HUDEP-2 (cell line): ENCODE measurements at regions not wholly inside any gene's neighbourhood (a gene's known extent, or its start where the extent isn't known, plus 50 kb on each side); places are given as distances from the start of the nearest gene placed in this dataset.

Experiments used
- DNase-seq, 76 experiments: peaks; one replicate each; lab custom pipeline; 2025; ENCODE audit not compliant: unreplicated experiment in 76 of 76; lab: John Stamatoyannopoulos, UW

DNA sequence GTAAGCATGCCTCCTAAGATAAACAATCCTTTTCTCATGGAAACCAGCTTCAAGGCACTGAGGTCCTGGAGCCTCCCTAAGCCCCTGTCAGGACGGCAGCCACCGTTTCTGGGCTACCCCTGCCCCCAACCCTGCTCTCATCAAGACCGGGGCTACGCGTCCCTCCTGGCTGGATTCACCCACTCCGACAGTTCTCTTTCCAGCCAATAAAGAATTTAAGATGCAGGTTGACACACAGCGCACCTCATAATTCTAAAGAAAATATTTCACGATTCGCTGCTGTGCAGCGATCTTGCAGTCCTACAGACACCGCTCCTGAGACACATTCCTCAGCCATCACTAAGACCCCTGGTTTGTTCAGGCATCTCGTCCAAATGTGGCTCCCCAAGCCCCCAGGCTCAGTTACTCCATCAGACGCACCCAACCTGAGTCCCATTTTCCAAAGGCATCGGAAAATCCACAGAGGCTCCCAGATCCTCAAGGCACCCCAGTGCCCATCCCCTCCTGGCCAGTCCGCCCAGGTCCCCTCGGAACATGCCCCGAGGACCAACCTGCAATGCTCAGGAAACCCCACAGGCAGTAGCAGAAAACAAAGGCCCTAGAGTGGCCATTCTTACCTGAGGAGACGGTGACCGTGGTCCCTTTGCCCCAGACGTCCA, 336.3 kb downstream of the TMEM121 start:
- no peak for DNase-seq

DNA sequence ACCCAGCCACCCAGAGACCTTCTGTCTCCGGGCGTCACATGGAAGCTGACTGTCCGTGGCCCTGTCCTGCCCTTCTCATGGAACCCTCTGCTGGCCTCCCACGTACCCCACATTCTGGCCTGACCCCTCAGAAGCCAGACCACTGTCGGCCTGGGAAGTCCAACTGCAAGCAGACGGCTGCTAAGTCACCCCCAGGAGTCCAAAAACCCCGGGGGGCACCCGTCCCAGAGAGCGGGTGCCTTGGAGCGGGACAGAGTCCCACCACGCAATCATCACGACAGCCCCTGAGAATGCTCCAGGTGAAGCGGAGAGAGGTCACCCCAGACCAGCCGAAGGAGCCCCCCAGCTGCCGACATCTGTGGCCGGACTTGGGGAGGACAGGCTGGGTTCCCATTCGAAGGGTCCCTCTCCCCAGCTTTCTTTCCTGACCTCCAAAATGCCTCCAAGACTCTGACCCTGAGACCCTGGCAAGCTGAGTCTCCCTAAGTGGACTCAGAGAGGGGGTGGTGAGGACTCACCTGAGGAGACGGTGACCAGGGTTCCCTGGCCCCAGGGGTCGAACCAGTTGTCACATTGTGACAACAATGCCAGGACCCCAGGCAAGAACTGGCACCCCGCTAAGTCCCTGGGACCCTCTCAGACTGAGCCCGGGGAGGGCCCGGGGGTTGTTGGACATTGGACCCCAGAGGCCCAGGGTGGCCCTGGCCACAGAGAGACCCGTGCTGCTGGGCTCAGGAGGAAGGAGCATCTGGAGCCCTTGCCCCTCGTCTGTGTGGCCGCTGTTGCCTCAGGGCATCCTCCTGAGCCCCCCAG, 337.1 kb downstream of the TMEM121 start:
- DNase-seq, result no peak

DNA sequence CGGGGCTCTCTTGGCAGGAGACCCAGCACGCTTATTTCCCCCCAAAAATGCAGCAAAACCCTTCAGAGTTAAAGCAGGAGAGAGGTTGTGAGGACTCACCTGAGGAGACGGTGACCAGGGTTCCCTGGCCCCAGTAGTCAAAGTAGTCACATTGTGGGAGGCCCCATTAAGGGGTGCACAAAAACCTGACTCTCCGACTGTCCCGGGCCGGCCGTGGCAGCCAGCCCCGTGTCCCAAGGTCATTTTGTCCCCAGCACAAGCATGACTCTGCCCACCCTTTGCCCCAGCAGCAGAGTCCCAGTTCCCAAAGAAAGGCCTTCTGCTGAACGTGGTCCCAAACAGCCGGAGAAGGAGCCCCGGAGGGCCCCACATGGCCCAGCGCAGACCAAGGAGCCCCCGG, 337.7 kb downstream of the TMEM121 start:
- no peak for DNase-seq

DNA sequence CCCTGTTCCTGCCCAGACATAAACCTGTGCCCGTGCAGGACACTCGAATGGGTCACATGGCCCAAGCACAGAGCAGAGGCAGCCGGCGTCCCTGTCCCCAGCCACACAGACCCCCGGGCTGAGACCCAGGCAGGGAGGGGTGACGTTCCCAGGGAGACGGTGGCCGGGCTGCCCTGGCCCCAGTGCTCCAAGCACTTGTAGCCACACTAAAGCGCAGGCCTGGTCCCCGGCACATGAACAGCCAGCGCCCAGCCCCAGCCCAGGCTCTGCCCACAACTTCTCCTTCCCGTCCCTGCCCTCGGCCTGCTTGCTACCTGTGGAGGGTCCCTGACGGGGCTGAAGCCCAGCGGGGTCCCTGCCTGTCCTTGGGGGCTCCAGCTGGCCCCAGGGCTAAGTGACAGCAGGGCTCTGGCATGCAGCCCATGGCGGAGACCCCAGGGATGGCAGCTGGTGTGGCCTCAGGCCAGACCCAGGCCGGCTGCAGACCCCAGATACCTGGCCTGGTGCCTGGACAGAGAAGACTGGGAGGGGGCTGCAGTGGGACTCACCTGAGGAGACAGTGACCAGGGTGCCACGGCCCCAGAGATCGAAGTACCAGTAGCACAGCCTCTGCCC, 338.4 kb downstream of the TMEM121 start:
- no peak for DNase-seq

DNA sequence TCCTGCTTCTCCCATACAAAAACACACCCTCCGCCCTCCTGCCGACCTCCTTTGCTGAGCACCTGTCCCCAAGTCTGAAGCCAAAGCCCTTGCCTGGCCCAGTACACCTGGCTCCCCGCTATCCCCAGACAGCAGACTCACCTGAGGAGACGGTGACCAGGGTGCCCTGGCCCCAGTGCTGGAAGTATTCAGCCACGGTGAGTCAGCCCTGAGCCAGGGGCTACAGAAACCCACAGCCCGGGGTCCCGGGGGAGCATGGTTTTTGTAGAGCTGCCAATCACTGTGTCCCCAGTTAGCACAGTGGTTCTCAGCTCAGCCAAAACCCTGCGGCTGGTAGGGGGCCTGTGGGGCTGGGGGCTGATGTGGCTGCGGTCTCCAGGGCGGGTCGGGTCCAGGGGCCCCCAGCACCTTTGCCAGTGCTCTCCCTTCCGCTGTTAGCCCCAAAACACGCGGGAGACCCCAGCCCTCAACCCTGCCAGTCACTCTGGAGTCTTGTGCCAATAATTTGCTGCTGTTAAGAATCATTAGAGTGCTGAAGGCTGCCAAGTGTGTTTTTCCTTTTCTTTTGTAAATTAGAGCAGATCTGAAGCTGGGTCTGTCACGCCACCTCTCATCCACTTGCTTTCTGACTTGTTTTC, 339.0 kb downstream of the TMEM121 start:
- DNase-seq, result no peak

DNA sequence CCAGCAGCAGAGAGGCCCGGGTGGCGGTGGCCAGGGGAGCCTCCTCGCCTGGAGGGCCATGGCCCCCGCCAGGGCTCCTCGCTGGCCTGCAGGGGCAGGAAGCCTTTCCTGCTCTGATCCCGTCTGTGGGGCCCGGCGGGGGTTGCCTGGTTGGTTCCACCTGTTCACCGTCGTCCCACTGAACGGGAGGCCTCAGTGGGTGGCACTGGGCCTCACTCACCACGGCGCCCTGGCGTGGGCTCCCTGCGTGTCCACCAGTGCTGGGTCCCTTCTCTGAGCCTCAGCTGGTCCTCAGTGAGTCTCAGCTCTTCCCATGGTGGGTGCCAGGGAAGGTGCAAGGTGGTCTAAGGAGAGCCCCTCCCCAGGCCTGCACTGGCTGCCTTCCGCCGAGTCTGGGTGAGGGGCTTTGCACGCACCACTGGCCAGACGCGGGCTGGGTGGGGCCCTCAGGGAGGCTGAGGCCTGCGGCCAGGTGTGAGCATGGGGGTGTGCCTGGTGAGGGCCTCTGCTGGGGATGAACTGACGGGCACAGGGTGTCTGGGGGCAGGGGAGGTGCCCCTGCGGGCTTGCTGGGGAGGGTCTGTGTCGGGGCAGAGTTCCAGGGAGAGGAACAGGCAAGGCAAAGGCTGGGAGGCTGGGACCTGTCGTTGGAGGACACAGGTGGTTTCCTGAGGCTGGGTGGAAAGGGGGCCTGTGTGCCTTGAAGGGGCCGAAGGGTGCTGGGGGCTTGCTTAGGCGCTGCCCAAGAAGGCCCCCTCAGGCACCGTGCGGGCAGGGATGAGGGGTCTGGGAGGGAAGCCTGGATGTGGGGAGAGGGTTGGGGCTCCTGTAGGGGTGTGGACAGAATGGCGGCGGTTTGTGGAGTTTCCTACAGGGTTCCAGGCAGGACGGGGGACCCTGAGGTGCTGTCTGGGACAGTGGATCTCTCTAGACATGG, 339.8 kb downstream of the TMEM121 start:
- DNase-seq, result no peak

DNA sequence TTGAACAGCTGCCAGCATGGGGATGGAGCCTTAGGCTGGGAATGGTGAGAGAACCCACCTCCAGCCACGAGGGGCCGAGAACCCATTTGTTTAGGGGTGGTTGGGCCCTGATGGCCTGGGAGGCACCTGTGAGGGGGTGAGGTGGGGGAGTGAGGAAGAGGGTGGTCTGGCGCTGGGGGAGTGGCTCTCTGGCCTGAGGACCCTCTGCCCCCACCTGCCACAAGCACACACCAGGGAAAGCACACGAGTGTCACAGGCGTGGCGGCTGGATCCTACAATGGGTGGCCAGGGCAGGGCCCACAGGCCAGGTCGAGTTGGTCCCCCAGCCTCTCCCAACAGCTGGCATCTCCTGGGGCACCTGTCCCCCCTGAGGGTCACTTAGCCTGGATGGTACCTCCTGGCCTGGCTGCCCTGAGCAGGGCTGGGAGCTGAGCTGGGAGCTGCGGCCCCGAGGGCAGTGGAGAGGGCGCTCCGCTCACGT, 340.5 kb downstream of the TMEM121 start:
- no peak for DNase-seq

DNA sequence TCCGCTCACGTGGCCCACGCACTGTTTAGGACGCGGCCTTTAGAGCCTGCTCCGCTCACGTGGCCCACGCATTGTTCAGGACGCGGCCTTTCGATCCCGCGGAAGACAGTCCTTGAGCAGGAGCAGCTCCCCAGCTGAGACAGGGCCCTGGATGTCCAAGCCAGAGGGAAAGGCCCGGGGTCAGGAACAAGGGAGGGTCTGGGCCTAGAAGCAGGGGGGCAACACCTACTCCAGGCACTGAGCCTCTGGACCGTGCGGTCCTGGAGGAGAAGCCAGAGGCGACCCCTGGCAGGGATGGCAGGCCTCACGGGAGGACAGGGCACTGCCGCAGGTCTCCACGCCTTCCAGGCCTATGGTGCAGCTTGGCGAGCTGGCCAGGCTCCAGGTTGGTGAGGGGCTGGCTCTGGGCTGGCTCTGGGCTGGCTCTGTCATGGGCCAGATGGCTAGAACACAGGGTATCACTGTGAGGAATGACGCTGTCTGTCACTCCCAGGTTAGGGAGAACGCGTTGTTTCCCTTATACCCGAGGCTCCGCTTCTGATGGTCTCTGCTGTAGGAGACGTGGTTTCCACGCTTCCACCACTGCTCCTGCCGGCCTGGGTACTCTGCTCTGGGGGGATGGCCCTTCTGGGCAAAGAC, 341.7 kb downstream of the TMEM121 start:
- no peak for DNase-seq

DNA sequence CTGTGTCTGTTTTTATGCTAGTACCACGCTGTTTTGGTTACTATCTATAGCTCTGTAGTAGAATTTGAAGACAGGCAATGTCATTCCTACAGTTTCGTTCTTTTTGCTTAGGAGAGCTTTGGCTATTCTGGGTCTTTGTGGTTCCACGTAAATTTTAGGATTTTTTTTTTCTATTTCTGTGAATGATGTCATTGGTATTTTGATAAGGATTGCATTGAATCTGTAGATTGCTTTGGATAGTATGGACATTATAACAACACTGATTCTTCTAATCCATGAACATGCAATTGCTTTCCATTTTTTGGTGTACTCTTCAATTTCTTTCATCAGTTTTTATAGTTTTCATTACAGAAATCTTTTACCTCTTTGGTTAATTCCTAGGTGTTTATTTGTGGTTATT, 345.2 kb downstream of the TMEM121 start:
- DNase-seq, result no peak

DNA sequence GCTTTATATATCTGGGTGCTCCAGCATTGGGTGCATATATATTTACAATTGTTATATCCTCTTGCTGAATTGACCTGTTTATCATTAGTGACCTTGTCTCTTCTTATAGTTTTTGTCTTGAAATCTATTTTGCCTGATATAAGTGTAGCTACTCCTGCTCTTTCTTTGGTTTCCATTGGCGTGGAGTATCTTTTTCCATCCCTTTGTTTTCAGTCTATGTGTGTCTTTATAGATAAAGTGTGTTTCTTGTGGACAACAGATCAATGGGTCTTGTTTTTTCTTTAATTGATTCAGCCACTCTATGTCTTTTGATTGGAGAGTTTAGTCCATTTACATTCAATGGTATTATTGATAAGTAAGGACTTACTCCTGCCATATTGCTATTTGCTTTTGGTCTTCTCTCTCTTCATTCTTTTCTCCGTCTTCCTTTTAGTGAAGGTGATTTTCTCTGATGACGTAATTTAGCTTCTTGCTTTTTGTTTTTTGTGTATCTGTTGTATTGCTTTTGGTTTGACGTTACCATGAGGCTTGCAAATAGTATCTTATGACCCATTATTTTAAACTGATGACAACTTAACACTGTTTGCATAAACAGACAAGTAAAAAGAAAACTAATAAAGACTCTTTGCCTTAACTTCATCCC, 347.6 kb downstream of the TMEM121 start:
- no peak for DNase-seq

DNA sequence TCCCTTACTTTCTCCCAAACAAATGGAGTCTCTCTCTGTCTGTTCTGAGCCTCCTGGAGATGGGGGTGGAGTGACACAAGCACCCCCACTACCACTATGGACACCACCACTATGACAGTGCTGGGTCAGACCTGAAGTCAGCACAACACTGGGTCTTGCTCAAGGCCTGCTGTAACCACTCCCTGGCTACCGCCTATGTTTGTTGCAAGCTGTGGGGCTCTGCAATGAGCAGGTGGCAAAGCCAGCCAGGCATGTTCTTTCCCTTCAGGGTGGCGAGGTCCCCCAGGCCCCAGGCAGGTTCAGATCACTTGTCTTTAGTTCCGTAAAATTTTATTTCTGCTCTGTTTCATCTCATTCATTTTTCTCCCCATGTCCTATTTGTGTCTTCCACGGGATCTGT, 349.8 kb downstream of the TMEM121 start:
- DNase-seq, result no peak

DNA sequence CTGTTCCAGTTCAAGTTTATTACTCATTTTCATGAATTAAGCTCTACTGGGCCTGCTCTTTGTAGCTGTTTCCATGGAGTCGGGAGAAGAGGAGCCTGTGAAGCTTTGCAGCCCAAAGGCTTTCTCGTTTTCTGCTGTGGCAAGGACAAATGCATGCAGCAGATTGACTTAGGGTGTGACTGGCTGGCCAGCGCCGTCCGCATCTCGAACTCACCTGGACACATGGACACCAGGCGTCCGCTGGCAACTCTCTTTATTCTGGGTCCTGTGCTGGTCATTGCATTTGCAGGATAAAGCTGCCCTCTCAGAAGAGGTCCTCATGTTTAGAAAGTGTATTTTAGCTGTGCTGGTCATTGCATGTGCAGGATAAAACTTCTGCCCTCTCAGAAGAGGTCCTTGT, 350.4 kb downstream of the TMEM121 start:
- DNase-seq, result no peak

DNA sequence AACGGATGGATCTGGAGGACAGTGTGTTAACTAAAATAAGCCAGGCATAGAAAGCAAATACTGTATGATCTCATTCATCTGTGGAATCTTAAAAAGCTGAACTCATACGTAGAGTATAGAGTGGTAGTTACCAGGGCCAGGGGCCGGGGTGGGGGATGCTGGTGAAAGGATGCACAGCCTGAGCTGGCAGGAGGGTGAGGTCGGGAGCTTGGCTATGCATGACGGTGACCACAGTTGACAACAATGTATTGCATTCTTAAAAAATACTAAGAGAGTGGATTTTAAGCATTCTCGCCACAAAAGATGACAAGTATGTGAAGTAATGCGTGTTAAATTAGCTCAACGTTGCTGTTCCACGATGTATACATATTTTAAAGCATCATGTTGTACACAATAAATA, 351.3 kb downstream of the TMEM121 start:
- no peak for DNase-seq

DNA sequence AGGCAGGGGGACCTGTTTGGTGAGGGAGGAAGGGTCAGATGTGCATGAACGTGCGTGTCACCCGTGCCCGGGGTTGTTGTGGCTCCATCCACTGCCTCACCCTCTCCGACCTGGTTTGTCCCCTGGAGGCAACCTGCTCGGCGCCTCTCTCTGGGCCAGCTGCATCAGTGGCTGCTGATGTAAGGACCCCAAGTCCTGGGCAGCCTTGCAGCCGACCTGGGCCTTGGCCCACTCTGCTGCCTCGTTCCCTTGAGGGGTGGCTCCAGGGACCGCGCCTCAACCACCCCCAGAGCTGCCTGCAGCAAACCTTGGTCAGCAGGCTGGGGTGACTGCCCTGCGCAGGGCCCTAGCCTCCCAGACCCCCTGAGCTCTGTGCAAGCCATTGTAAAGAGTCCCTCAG, 351.7 kb downstream of the TMEM121 start:
- DNase-seq, result no peak

DNA sequence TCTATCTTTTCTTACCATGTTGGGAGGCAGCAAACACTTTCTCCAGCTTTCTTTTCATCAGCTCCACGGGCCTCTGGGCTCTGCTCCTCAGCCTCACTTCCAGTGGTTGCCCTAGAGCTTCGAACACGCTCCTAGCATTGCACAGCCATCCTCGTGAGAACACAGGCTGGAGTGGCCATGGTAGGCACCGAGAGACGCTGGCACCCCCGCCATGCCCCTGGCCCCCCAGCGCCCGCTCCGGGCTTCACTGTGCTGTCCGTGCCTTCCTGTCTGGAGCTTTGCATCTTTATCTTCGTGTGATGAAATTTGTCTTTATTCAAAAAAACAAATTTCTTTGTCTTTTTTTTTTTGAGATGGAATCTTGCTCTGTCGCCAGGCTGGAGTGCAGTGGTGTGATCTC, 352.2 kb downstream of the TMEM121 start:
- DNase-seq, result no peak

DNA sequence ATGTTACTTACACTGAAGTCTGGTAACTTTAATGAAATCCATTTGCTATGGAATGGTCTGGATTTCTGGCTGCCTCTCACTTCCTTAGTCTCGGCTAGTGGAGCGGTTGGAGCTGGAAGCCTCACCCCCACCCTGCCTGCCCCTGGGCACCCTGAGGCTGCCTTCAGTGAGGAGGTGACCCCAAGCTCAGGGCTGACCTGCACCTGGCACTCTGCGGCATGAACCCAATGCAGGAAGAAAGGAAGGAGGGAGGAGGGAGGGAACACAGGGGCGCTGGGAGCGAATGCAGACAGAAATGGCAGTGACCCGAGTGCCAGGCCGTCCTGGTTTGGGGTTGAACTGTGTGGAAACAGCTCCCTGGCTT, 353.1 kb downstream of the TMEM121 start:
- DNase-seq, result no peak

DNA sequence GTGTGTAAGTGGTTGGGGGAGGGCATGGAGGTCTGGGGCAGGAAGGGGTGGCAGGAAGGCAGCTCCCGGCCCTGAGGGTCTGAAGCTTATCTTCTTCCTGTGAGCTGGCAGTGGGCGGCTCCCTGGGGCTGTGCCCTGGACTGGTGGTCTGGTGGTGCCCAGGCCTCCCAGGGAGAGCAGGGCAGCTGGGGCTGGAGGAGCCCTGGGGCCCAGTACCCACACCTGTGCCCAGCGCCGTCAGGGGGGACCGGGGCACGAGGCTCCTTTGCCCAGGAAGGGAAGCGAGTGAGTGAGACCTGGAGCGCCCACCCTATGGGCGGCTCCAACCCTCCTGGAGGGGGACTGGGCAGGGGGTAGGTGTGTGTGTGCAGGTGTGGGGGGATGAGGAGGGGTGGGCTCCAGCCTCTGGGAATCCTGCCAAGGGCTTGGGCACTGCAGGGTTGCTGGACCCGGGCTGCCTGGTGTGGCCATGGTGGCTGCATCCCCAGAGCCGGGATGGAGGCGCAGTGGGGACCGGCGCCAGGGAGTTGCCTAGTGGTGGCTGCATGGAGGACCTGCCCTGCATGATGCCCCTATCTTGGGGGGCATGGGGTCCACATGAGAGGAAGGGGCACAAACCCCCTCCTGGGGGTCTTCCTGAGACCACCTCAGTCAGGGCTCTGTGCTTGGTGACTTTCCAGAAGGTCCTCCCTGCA, 353.6 kb downstream of the TMEM121 start:
- DNase-seq, result no peak

DNA sequence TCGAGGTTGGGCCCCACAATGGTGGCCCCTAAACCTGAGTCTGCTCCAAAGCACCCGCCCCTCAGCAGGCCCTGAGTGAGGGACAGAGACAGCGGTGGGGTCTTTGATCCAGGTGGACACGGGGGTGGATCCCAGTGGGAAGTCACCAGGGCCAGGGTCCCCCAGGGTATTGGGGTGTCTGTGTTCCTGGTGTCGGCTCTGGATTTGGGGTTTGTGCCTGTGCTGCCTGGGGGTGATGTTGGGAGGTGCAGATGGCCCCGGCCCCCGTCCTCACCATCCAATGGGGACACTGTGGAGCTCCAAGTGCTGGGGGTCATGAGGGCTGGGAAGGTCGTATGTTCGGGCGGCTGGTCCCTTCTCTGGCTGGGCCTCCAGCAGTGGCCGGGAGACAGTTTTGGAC, 354.2 kb downstream of the TMEM121 start:
- no peak for DNase-seq
